K562 (cell line): ENCODE measurements at regions not wholly inside any gene's neighbourhood (a gene's known extent, or its start where the extent isn't known, plus 50 kb on each side); places are given as distances from the start of the nearest gene placed in this dataset.

Experiments used
- ATAC-seq: fragments of 200-7000 bp; cut with Tn5 transposase; 3 replicates; pipeline ENCODE4 v1.9.1; 2020; ENCODE audit warnings: moderate library complexity
- BruUV-seq: library from RNA; stranded (reverse); fragments of 400-500 nt; replicated peaks from 2 replicates; lab custom pipeline; 2021; lab: Mats Ljungman, UMichigan
- CTCF ChIA-PET: fragments of 300-600 bp; formaldehyde crosslinking; extraction: SDS; loops from one replicate; lab custom pipeline; 2021; ENCODE audit warnings: low intra/inter-chr PET ratio; lab: Yijun Ruan, JAX
- POLR2A ChIA-PET: fragments of 300-600, 350-650 bp; sonication (Branson Sonifier 250); formaldehyde crosslinking; extraction: SDS; loops from one replicate; lab custom pipeline; 2021; ENCODE audit warnings: antibody characterized with exemption, inconsistent platforms; lab: Yijun Ruan, JAX
- DNase-seq, 4 experiments: peaks; one replicate each; pipeline versions ENCODE4 v3.0.0 to v3.0.0-alpha.2; 2011 to 2018; ENCODE audit warnings: low spot score in 3 of 4, mixed read lengths in 3 of 4; ENCODE audit errors: extremely low read depth in 1 of 4
- FAIRE-seq: peaks from 2 replicates; lab custom pipeline; 2011; peaks lifted over from hg19 to GRCh38; lab: Jason Lieb, UNC
- H2AFZ ChIP-seq: 2 replicates; pipeline ENCODE4 v1.6.0; 2011; ENCODE audit warnings: low read depth, low read length, control low read depth, inconsistent platforms
- H3K27ac ChIP-seq: fragments of 200-600 bp; 3 replicates; pipeline ENCODE4 v1.8.0; 2011; ENCODE audit warnings: low read depth, mild to moderate bottlenecking, control low read depth, inconsistent platforms, low read length, moderate library complexity, mixed read lengths; ENCODE audit errors: extremely low read depth
- H3K27me3 ChIP-seq, 2 experiments: fragments of 300-600 bp in 1 of 2; 2 replicates in 1 of 2; 3 replicates in 1 of 2; pipeline versions ENCODE4 v1.6.0 to v1.8.0; 2011; ENCODE audit warnings: inconsistent platforms in 2 of 2, low read length in 2 of 2, mild to moderate bottlenecking in 1 of 2, mixed read lengths in 1 of 2, moderate library complexity in 1 of 2; ENCODE audit not compliant: control insufficient read depth in 2 of 2, insufficient read depth in 2 of 2
- H3K36me3 ChIP-seq: fragments of 300-600 bp; 3 replicates; pipeline ENCODE4 v1.8.0; 2011; ENCODE audit warnings: mild to moderate bottlenecking, low read length, inconsistent platforms; ENCODE audit not compliant: control insufficient read depth, insufficient read depth
- H3K4me1 ChIP-seq, 2 experiments: fragments of 200-600 bp in 1 of 2; replicated peaks in 1 of 2; 2 replicates in 1 of 2; 3 replicates in 1 of 2; pipeline versions ENCODE4 v1.5.1 to v1.8.0; 2011; ENCODE audit warnings: inconsistent platforms in 2 of 2, low read length in 2 of 2, mild to moderate bottlenecking in 1 of 2, mixed read lengths in 1 of 2, moderate library complexity in 1 of 2; ENCODE audit not compliant: control insufficient read depth in 2 of 2, insufficient read depth in 2 of 2
- H3K4me2 ChIP-seq: 2 replicates; pipeline ENCODE4 v1.6.1; 2011; ENCODE audit warnings: low read length, control low read depth, inconsistent platforms, mixed read lengths; ENCODE audit not compliant: insufficient read depth
- H3K4me3 ChIP-seq: fragments of 200-600 bp; sonication (generic), shearing (Covaris generic); 2 replicates; pipeline ENCODE4 v1.5.1; 2016; ENCODE audit warnings: control low read depth, inconsistent platforms
- H3K79me2 ChIP-seq: fragments of 200-600 bp; 3 replicates; pipeline ENCODE4 v1.8.0; 2011; ENCODE audit warnings: low read length, inconsistent platforms; ENCODE audit not compliant: control insufficient read depth, insufficient read depth
- H3K9ac ChIP-seq, 2 experiments: 2 replicates each; pipeline versions ENCODE4 v1.6.0 to v1.6.1; 2011; ENCODE audit warnings: low read depth in 2 of 2, low read length in 2 of 2, control low read depth in 1 of 2, inconsistent platforms in 1 of 2, mild to moderate bottlenecking in 1 of 2, mixed read lengths in 1 of 2; ENCODE audit not compliant: insufficient read depth in 1 of 2
- H3K9me1 ChIP-seq: one replicate; pipeline ENCODE4 v1.6.0; 2011; ENCODE audit warnings: inconsistent platforms, mild to moderate bottlenecking, low read length, moderate library complexity; ENCODE audit not compliant: control insufficient read depth, insufficient read depth
- H3K9me3 ChIP-seq: replicated peaks from 2 replicates; pipeline ENCODE4 v1.5.1; 2011; ENCODE audit warnings: low read depth, low read length, inconsistent platforms; ENCODE audit not compliant: control insufficient read depth, insufficient read depth
- H4K20me1 ChIP-seq: replicated peaks from 2 replicates; pipeline ENCODE4 v1.6.1; 2011; ENCODE audit warnings: low read length, inconsistent platforms, mixed read lengths; ENCODE audit not compliant: control insufficient read depth, insufficient read depth
- CREB5 ChIP-seq: fragments of 250-450 bp; sonication (Bioruptor Pico); IDR thresholded peaks from 2 replicates; pipeline ENCODE4 v1.5.0; 2020; ENCODE audit warnings: mild to moderate bottlenecking
- ESRRA ChIP-seq: fragments of 450-650 bp; IDR thresholded peaks from 2 replicates; pipeline ENCODE4 v1.6.1; 2014; ENCODE audit warnings: low read depth, mild to moderate bottlenecking, moderate library complexity, borderline replicate concordance
- GATA2 ChIP-seq: sonication (generic); formaldehyde crosslinking; IDR thresholded peaks from 2 replicates; pipeline ENCODE4 v1.4.0; 2020; ENCODE audit warnings: mild to moderate bottlenecking, missing genetic modification reagents
- HDAC8 ChIP-seq: fragments of 450-650 bp; IDR thresholded peaks from 2 replicates; pipeline ENCODE4 v1.6.1; 2016; ENCODE audit warnings: mild to moderate bottlenecking, missing genetic modification characterization, moderate library complexity, missing compliant biosample characterization
- ILF3 ChIP-seq: fragments of 450-650 bp; IDR thresholded peaks from 2 replicates; pipeline ENCODE4 v1.6.1; 2018; ENCODE audit warnings: antibody characterized with exemption, mild to moderate bottlenecking, moderate library complexity, borderline replicate concordance
- IRF1 ChIP-seq: sonication (generic); formaldehyde crosslinking; IDR thresholded peaks from 2 replicates; pipeline ENCODE4 v1.8.0; 2022; ENCODE audit warnings: missing genetic modification reagents, mild to moderate bottlenecking, borderline replicate concordance
- KLF16 ChIP-seq: IDR thresholded peaks from 2 replicates; pipeline ENCODE4 v1.6.1; 2016; ENCODE audit warnings: antibody characterized with exemption
- MAFK ChIP-seq: IDR thresholded peaks from 2 replicates; pipeline ENCODE4 v1.6.1; 2011; ENCODE audit warnings: low read length, improper control_type of control experiment
- PHF21A ChIP-seq: fragments of 450-650 bp; IDR thresholded peaks from 2 replicates; pipeline ENCODE4 v1.6.1; 2017; ENCODE audit warnings: low read depth, borderline replicate concordance
- POLR3A ChIP-seq: IDR thresholded peaks from 2 replicates; pipeline ENCODE4 v1.6.1; 2011; ENCODE audit warnings: borderline replicate concordance, mild to moderate bottlenecking, moderate library complexity; ENCODE audit not compliant: insufficient read length, insufficient read depth; ENCODE audit errors: extremely low read depth
- PRDM10 ChIP-seq: fragments of 450-650 bp; IDR thresholded peaks from 2 replicates; pipeline ENCODE4 v1.6.1; 2018; ENCODE audit not compliant: partially characterized antibody
- SUPT5H ChIP-seq: fragments of 450-650 bp; IDR thresholded peaks from 2 replicates; pipeline ENCODE4 v1.6.1; 2016
- ZBTB17 ChIP-seq: fragments of 450-650 bp; formaldehyde crosslinking; IDR thresholded peaks from 2 replicates; pipeline ENCODE4 v1.4.0; 2020; ENCODE audit warnings: mild to moderate bottlenecking
- ZBTB7A ChIP-seq: IDR thresholded peaks from 2 replicates; pipeline ENCODE4 v1.6.1; 2011; ENCODE audit warnings: low read depth, mild to moderate bottlenecking, low read length, moderate library complexity, borderline replicate concordance; ENCODE audit not compliant: control insufficient read depth
- ZFX ChIP-seq: sonication (generic); formaldehyde crosslinking; IDR thresholded peaks from 2 replicates; pipeline ENCODE4 v1.8.0; 2022; ENCODE audit warnings: mild to moderate bottlenecking, missing genetic modification reagents, moderate library complexity
- ZNF830 ChIP-seq: fragments of 250-450 bp; sonication (Bioruptor Pico); IDR thresholded peaks from 2 replicates; pipeline ENCODE4 v1.5.0; 2021; ENCODE audit warnings: mild to moderate bottlenecking
- WGBS: fragments of 100-300 bp; shearing (Covaris generic); methylation state at CpG from one replicate; pipeline ENCODE4 v1.1.6; 2016; ENCODE audit warnings: low coverage, mixed read lengths; ENCODE audit not compliant: insufficient coverage; ENCODE audit errors: missing lambda C conversion rate; 5-methylcytosine and 5-hydroxymethylcytosine counted together
- in situ Hi-C: fragments of 300-500 bp; cut with MboI; formaldehyde crosslinking; loops from 4 replicates; pipeline ENCODE4 v1.15.0; 2018; ENCODE audit warnings: inconsistent platforms, mixed read lengths
- intact Hi-C: fragments of 100-400 bp; cut with micrococcal nuclease; formaldehyde crosslinking; loops from 2 replicates; pipeline ENCODE4 v1.14.2; 2022

GRCh38 chrX:94400488-94400887, 726.5 kb downstream of the FAM133A start:
- 0% methylated on average over 2 of the region's 2 CpGs for WGBS
- Histone ChIP-seq H2AFZ (no peak overlapping the region), H3K27ac (no peak overlapping the region), H3K27me3 (no peaks in the 10 kb centered on the region), H3K4me3 (no peak overlapping the region), H3K9me1 (no peaks in the 10 kb centered on the region), H3K4me2 (no peak overlapping the region), H3K79me2 (no peaks in the 10 kb centered on the region), H4K20me1 (no peaks in the 10 kb centered on the region), H3K4me1 (no peaks in the 10 kb centered on the region), H3K9ac (no peak overlapping the region), H3K9me3 (no peaks in the 10 kb centered on the region), H3K36me3 (no peaks in the 10 kb centered on the region)
- POLR2A ChIA-PET: no interaction called here
- in situ Hi-C loops: no loop called here
- DNase-seq (no peak), ATAC-seq (no peak), FAIRE-seq (no peak)
- intact Hi-C loops: no loop called here
- TF ChIP-seq IRF1 (CRISPR knock-in tag) (no peak), POLR3A (no peak), ZNF830 (CRISPR knock-in tag) (no peak), SUPT5H (no peak), KLF16 (no peak), GATA2 (no peak), ZFX (CRISPR knock-in tag) (no peak), CREB5 (CRISPR knock-in tag) (no peak), MAFK (no peak), PRDM10 (no peak), ESRRA (no peak), PHF21A (no peak), HDAC8 (tag) (no peak), ZBTB17 (no peak), ZBTB7A (no peak), ILF3 (no peak)
- CTCF ChIA-PET: no interaction called here
- BruUV-seq: no TSS peak
